ENCODE measurements at regions not wholly inside any gene's neighbourhood (a gene's known extent, or its start where the extent isn't known, plus 50 kb on each side); places are given as distances from the start of the nearest gene placed in this dataset.

- no peak for DNase-seq
Measured at GRCh38 chr2:145186303-145186702, 666.4 kb upstream of the ZEB2 start.

GRCh38 chr2:145185696-145186095 lies 665.8 kb upstream of the ZEB2 start:
- no peak for DNase-seq

- DNase-seq, result no peak
Measured at GRCh38 chr2:145184741-145185651, 665.1 kb upstream of the ZEB2 start.

- DNase-seq, result no peak
Measured at GRCh38 chr2:145169285-145169684, 649.4 kb upstream of the ZEB2 start.

GRCh38 chr2:145168091-145168490 lies 648.2 kb upstream of the ZEB2 start:
- DNase-seq, result no peak

GRCh38 chr2:145166731-145167302 lies 646.9 kb upstream of the ZEB2 start:
- DNase-seq, result no peak

GRCh38 chr2:145161656-145162055 lies 641.7 kb upstream of the ZEB2 start:
- DNase-seq, result no peak

- DNase-seq, result no peak
Measured at GRCh38 chr2:145160855-145161254, 640.9 kb upstream of the ZEB2 start.

GRCh38 chr2:145159676-145160075 lies 639.8 kb upstream of the ZEB2 start:
- DNase-seq, result no peak

- DNase-seq, result no peak
Measured at GRCh38 chr2:145157741-145158591, 638.0 kb upstream of the ZEB2 start.

- no peak for DNase-seq
Measured at GRCh38 chr2:145157036-145157675, 637.2 kb upstream of the ZEB2 start.

- DNase-seq, result no peak
Measured at GRCh38 chr2:145156199-145156598, 636.3 kb upstream of the ZEB2 start.

- DNase-seq, result no peak
Measured at GRCh38 chr2:145155196-145155595, 635.3 kb upstream of the ZEB2 start.

- no peak for DNase-seq
Measured at GRCh38 chr2:145154731-145155130, 634.8 kb upstream of the ZEB2 start.

GRCh38 chr2:145146691-145147090 lies 626.8 kb upstream of the ZEB2 start:
- no peak for DNase-seq

GRCh38 chr2:145144131-145144728 lies 624.3 kb upstream of the ZEB2 start:
- DNase-seq, result no peak

- DNase-seq, result no peak
Measured at GRCh38 chr2:145141981-145142380, 622.1 kb upstream of the ZEB2 start.

GRCh38 chr2:145140658-145141057 lies 620.7 kb upstream of the ZEB2 start:
- DNase-seq, result no peak

GRCh38 chr2:145138626-145139025 lies 618.7 kb upstream of the ZEB2 start:
- no peak for DNase-seq

GRCh38 chr2:145137901-145138300 lies 618.0 kb upstream of the ZEB2 start:
- DNase-seq, result no peak

GRCh38 chr2:145137211-145137610 lies 617.3 kb upstream of the ZEB2 start:
- DNase-seq, result no peak

- no peak for DNase-seq
Measured at GRCh38 chr2:145136702-145137101, 616.8 kb upstream of the ZEB2 start.

GRCh38 chr2:145126146-145126545 lies 606.2 kb upstream of the ZEB2 start:
- no peak for DNase-seq
